Keratinocyte (primary cell): ENCODE measurements at regions not wholly inside any gene's neighbourhood (a gene's known extent, or its start where the extent isn't known, plus 50 kb on each side); places are given as distances from the start of the nearest gene placed in this dataset.

ENCODE experiments used
- DNase-seq: peaks from one replicate; pipeline ENCODE4 v3.0.0-alpha.2; 2011; ENCODE audit warnings: low read depth, missing footprints, low spot score
- FAIRE-seq: peaks from 2 replicates; lab custom pipeline; 2011; peaks lifted over from hg19 to GRCh38; lab: Jason Lieb, UNC
- H2AFZ ChIP-seq: 2 replicates; pipeline ENCODE4 v1.6.0; 2012; ENCODE audit warnings: low read length, control low read depth, inconsistent platforms; ENCODE audit not compliant: control insufficient read depth
- H3K27ac ChIP-seq: 2 replicates; pipeline ENCODE4 v1.5.1; 2011; ENCODE audit warnings: low read length; ENCODE audit not compliant: control insufficient read depth, insufficient read depth
- H3K27me3 ChIP-seq: 3 replicates; pipeline ENCODE4 v1.6.0; 2011; ENCODE audit warnings: low read length; ENCODE audit not compliant: control insufficient read depth, insufficient read depth; ENCODE audit errors: extremely low read depth
- H3K36me3 ChIP-seq, 2 experiments: 2 replicates in 1 of 2; 3 replicates in 1 of 2; pipeline ENCODE4 v1.5.1; 2011; ENCODE audit warnings: low read length in 2 of 2, mild to moderate bottlenecking in 1 of 2; ENCODE audit not compliant: control insufficient read depth in 2 of 2, insufficient read depth in 2 of 2; ENCODE audit errors: extremely low read depth in 1 of 2
- H3K4me1 ChIP-seq: 3 replicates; pipeline ENCODE4 v1.5.1; 2011; ENCODE audit warnings: low read length; ENCODE audit not compliant: control insufficient read depth, insufficient read depth; ENCODE audit errors: extremely low read depth
- H3K4me2 ChIP-seq: 3 replicates; pipeline ENCODE4 v1.6.0; 2011; ENCODE audit warnings: low read depth, low read length; ENCODE audit not compliant: control insufficient read depth, insufficient read depth; ENCODE audit errors: extremely low read depth
- H3K4me3 ChIP-seq, 3 experiments: fragments of 200-600 bp in 1 of 3; sonication (generic) in 1 of 3; 2 replicates in 2 of 3; 3 replicates in 1 of 3; pipeline ENCODE4 v1.5.1; 2011 to 2016; ENCODE audit warnings: low read length in 3 of 3, mild to moderate bottlenecking in 3 of 3, control low read depth in 2 of 3, inconsistent platforms in 1 of 3, low read depth in 1 of 3, mixed read lengths in 1 of 3, mixed run types in 1 of 3, moderate library complexity in 1 of 3; ENCODE audit not compliant: control insufficient read depth in 2 of 3, insufficient read depth in 2 of 3; ENCODE audit errors: extremely low read depth in 1 of 3
- H3K79me2 ChIP-seq: 2 replicates; pipeline ENCODE4 v1.6.0; 2012; ENCODE audit warnings: low read length; ENCODE audit not compliant: control insufficient read depth, insufficient read depth
- H3K9ac ChIP-seq: 3 replicates; pipeline ENCODE4 v1.6.0; 2011; ENCODE audit warnings: low read length; ENCODE audit not compliant: control insufficient read depth, insufficient read depth; ENCODE audit errors: extremely low read depth
- H3K9me1 ChIP-seq: 3 replicates; pipeline ENCODE4 v1.6.0; 2011; ENCODE audit warnings: low read length; ENCODE audit not compliant: control insufficient read depth, insufficient read depth; ENCODE audit errors: extremely low read depth
- H3K9me3 ChIP-seq: 2 replicates; pipeline ENCODE4 v1.5.1; 2012; ENCODE audit warnings: low read depth, low read length; ENCODE audit not compliant: control insufficient read depth
- H4K20me1 ChIP-seq: 3 replicates; pipeline ENCODE4 v1.6.0; 2011; ENCODE audit warnings: low read length; ENCODE audit not compliant: control insufficient read depth, insufficient read depth; ENCODE audit errors: extremely low read depth
- EZH2 ChIP-seq: IDR thresholded peaks from one replicate; pipeline ENCODE4 v1.6.1; 2012; ENCODE audit warnings: inconsistent platforms, mild to moderate bottlenecking, low read length, moderate library complexity
- dilution Hi-C: fragments of 300-500 bp; cut with MboI; formaldehyde crosslinking; loops from one replicate; pipeline ENCODE4 v1.7.0; 2020; ENCODE audit warnings: low sequenced_read_pairs; ENCODE audit not compliant: extremely low pct_ligation_motif_present
- TF ChIP-seq, protein P1 (sequence below), 3 experiments: IDR thresholded peaks in 1 of 3; conservative IDR thresholded peaks in 1 of 3; optimal IDR thresholded peaks in 1 of 3; 2 replicates in 2 of 3; 3 replicates in 1 of 3; pipeline versions ENCODE3 to v1.5.1; 2011; ENCODE audit warnings: low read length in 3 of 3, mild to moderate bottlenecking in 3 of 3, moderate library complexity in 2 of 3, control low read depth in 1 of 3, inconsistent platforms in 1 of 3; ENCODE audit not compliant: insufficient read depth in 2 of 3; ENCODE audit errors: extremely low read depth in 1 of 3

GRCh38 chr7:53697913-53698312 lies 662.5 kb downstream of the POM121L12 start:
- no peaks in the 10 kb centered on the region for H3K9me3 ChIP-seq
- no peak for DNase-seq
- TF ChIP-seq, protein P1, sequence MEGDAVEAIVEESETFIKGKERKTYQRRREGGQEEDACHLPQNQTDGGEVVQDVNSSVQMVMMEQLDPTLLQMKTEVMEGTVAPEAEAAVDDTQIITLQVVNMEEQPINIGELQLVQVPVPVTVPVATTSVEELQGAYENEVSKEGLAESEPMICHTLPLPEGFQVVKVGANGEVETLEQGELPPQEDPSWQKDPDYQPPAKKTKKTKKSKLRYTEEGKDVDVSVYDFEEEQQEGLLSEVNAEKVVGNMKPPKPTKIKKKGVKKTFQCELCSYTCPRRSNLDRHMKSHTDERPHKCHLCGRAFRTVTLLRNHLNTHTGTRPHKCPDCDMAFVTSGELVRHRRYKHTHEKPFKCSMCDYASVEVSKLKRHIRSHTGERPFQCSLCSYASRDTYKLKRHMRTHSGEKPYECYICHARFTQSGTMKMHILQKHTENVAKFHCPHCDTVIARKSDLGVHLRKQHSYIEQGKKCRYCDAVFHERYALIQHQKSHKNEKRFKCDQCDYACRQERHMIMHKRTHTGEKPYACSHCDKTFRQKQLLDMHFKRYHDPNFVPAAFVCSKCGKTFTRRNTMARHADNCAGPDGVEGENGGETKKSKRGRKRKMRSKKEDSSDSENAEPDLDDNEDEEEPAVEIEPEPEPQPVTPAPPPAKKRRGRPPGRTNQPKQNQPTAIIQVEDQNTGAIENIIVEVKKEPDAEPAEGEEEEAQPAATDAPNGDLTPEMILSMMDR (optimal IDR thresholded peaks at IDR 0.05 in 1 of 3, IDR thresholded peaks at IDR 0.05 in 1 of 3, conservative IDR thresholded peaks at IDR 0.05 in 1 of 3; ENCODE audit: extremely low read depth in 1 of 3, insufficient read depth in 2 of 3, low read length in 3 of 3), result no peak
- TF ChIP-seq EZH2, result no peak
- no peaks in the 10 kb centered on the region for H4K20me1 ChIP-seq
- no peak overlapping the region for H2AFZ ChIP-seq
- no peak overlapping the region for H3K27ac ChIP-seq
- no peak overlapping the region for H3K4me2 ChIP-seq
- H3K4me1 ChIP-seq, result no peaks in the 10 kb centered on the region
- no peak overlapping the region for H3K4me3 ChIP-seq
- FAIRE-seq, result no peak
- H3K36me3 ChIP-seq, result no peaks in the 10 kb centered on the region
- no peaks in the 10 kb centered on the region for H3K79me2 ChIP-seq
- no peaks in the 10 kb centered on the region for H3K9me1 ChIP-seq
- no peaks in the 10 kb centered on the region for H3K27me3 ChIP-seq
- no peak overlapping the region for H3K9ac ChIP-seq
- dilution Hi-C loops, result no loop called here

GRCh38 chr7:53699215-53699837 lies 663.9 kb downstream of the POM121L12 start:
- dilution Hi-C loops, result no loop called here
- Histone ChIP-seq H3K79me2 (no peaks in the 10 kb centered on the region), H3K36me3 (no peaks in the 10 kb centered on the region), H3K9me3 (no peaks in the 10 kb centered on the region), H3K4me1 (no peaks in the 10 kb centered on the region), H2AFZ (no peak overlapping the region), H3K9me1 (no peaks in the 10 kb centered on the region), H4K20me1 (no peaks in the 10 kb centered on the region), H3K27me3 (no peaks in the 10 kb centered on the region), H3K9ac (no peak overlapping the region), H3K27ac (no peak overlapping the region), H3K4me3 (no peak overlapping the region), H3K4me2 (no peak overlapping the region)
- DNase-seq, result no peak
- FAIRE-seq, result no peak
- TF ChIP-seq, protein P1 (optimal IDR thresholded peaks at IDR 0.05 in 1 of 3, IDR thresholded peaks at IDR 0.05 in 1 of 3, conservative IDR thresholded peaks at IDR 0.05 in 1 of 3; ENCODE audit: extremely low read depth in 1 of 3, insufficient read depth in 2 of 3, low read length in 3 of 3), result no peak
- TF ChIP-seq EZH2, result no peak
